WTC11 (cell line): ENCODE measurements at regions not wholly inside any gene's neighbourhood (a gene's known extent, or its start where the extent isn't known, plus 50 kb on each side); places are given as distances from the start of the nearest gene placed in this dataset.

Experiments
- ATAC-seq: fragments of 200-7000 bp; cut with Tn5 transposase; 2 replicates; pipeline ENCODE4 v1.10.0; 2021; ENCODE audit warnings: mild to moderate bottlenecking, moderate library complexity
- CTCF ChIA-PET: fragments of 300-600 bp; sonication (Branson Sonifier 250); formaldehyde crosslinking; loops from one replicate; lab custom pipeline; 2021; ENCODE audit warnings: antibody characterized with exemption; lab: Charles Lee
- POLR2A ChIA-PET: fragments of 350-600 bp; sonication (Branson Sonifier 250); formaldehyde crosslinking; loops from one replicate; lab custom pipeline; 2021; ENCODE audit warnings: antibody characterized with exemption; lab: Charles Lee
- DNase-seq: peaks from one replicate; pipeline ENCODE4 v3.0.0; 2021; ENCODE audit warnings: low spot score
- H3K27ac Mint-ChIP-seq: 2 replicates; pipeline ENCODE4 v1.8.0; 2021; ENCODE audit warnings: mixed read lengths
- H3K27me3 Mint-ChIP-seq: 2 replicates; pipeline ENCODE4 v1.8.0; 2021; ENCODE audit warnings: low read depth, mild to moderate bottlenecking, moderate library complexity, mixed read lengths
- H3K36me3 Mint-ChIP-seq: 2 replicates; pipeline ENCODE4 v1.8.0; 2021; ENCODE audit warnings: mixed read lengths
- H3K4me1 Mint-ChIP-seq: 2 replicates; pipeline ENCODE4 v1.8.0; 2022; ENCODE audit warnings: mixed read lengths
- H3K4me3 Mint-ChIP-seq: 2 replicates; pipeline ENCODE4 v1.8.0; 2021; ENCODE audit warnings: mild to moderate bottlenecking, moderate library complexity, mixed read lengths
- H3K9me3 Mint-ChIP-seq: 2 replicates; pipeline ENCODE4 v1.8.0; 2021; ENCODE audit warnings: mixed read lengths
- ARID4B ChIP-seq: sonication (generic); formaldehyde crosslinking; IDR thresholded peaks from 2 replicates; pipeline ENCODE4 v1.8.0; 2023; ENCODE audit warnings: missing genetic modification reagents, mild to moderate bottlenecking, borderline replicate concordance
- ATF2 ChIP-seq: sonication (generic); formaldehyde crosslinking; IDR thresholded peaks from 2 replicates; pipeline ENCODE4 v1.8.1; 2022; ENCODE audit warnings: low read depth, missing genetic modification reagents, borderline replicate concordance
- CREM ChIP-seq: sonication (generic); formaldehyde crosslinking; IDR thresholded peaks from 2 replicates; pipeline ENCODE4 v1.8.1; 2022; ENCODE audit warnings: mild to moderate bottlenecking, missing genetic modification reagents, moderate library complexity
- CTCF ChIP-seq: fragments of 200-600 bp; IDR thresholded peaks from 2 replicates; pipeline ENCODE4 v1.8.0; 2022; ENCODE audit warnings: antibody characterized with exemption
- ELF4 ChIP-seq: sonication (generic); formaldehyde crosslinking; IDR thresholded peaks from 2 replicates; pipeline ENCODE4 v1.8.1; 2022; ENCODE audit warnings: low read depth, mild to moderate bottlenecking, moderate library complexity, missing genetic modification reagents
- FOXJ3 ChIP-seq: sonication (generic); formaldehyde crosslinking; IDR thresholded peaks from 2 replicates; pipeline ENCODE4 v1.9.0; 2021; ENCODE audit warnings: missing genetic modification reagents, mild to moderate bottlenecking, borderline replicate concordance
- GRHL2 ChIP-seq: fragments of 250-450 bp; sonication (Bioruptor Pico); IDR thresholded peaks from 2 replicates; pipeline ENCODE4 v1.8.0; 2022; ENCODE audit warnings: mild to moderate bottlenecking, moderate library complexity; ENCODE audit not compliant: insufficient replicate concordance, severe bottlenecking
- GTF2I ChIP-seq: fragments of 250-450 bp; sonication (Bioruptor Pico); conservative IDR thresholded peaks from 2 replicates; pipeline ENCODE4 v1.4.0; 2021; ENCODE audit warnings: mild to moderate bottlenecking
- HMGXB4 ChIP-seq: sonication (generic); formaldehyde crosslinking; IDR thresholded peaks from 2 replicates; pipeline ENCODE4 v1.8.1; 2023; ENCODE audit warnings: mild to moderate bottlenecking, moderate library complexity, missing genetic modification reagents
- JUN ChIP-seq: sonication (generic); formaldehyde crosslinking; IDR thresholded peaks from 2 replicates; pipeline ENCODE4 v1.8.0; 2023; ENCODE audit warnings: mild to moderate bottlenecking, missing genetic modification reagents
- KAT7 ChIP-seq: sonication (generic); formaldehyde crosslinking; IDR thresholded peaks from 2 replicates; pipeline ENCODE4 v1.8.1; 2023; ENCODE audit warnings: missing genetic modification reagents, mild to moderate bottlenecking, borderline replicate concordance
- MLX ChIP-seq: sonication (generic); formaldehyde crosslinking; IDR thresholded peaks from 2 replicates; pipeline ENCODE4 v1.8.1; 2023; ENCODE audit warnings: mild to moderate bottlenecking, missing genetic modification reagents, moderate library complexity
- MXD4 ChIP-seq: fragments of 250-450 bp; sonication (Bioruptor Pico); IDR thresholded peaks from 2 replicates; pipeline ENCODE4 v1.8.0; 2021; ENCODE audit warnings: mild to moderate bottlenecking, moderate library complexity, borderline replicate concordance
- NFATC4 ChIP-seq: fragments of 250-450 bp; sonication (Bioruptor Pico); IDR thresholded peaks from 2 replicates; pipeline ENCODE4 v1.9.0; 2021; ENCODE audit warnings: mild to moderate bottlenecking
- NFE2L1 ChIP-seq: sonication (generic); formaldehyde crosslinking; IDR thresholded peaks from 2 replicates; pipeline ENCODE4 v1.8.1; 2023; ENCODE audit warnings: missing genetic modification reagents
- PREB ChIP-seq: sonication (generic); formaldehyde crosslinking; IDR thresholded peaks from 2 replicates; pipeline ENCODE4 v1.8.1; 2022; ENCODE audit warnings: mild to moderate bottlenecking, missing genetic modification reagents, moderate library complexity, borderline replicate concordance
- RORB ChIP-seq: fragments of 250-450 bp; sonication (Bioruptor Pico); IDR thresholded peaks from 2 replicates; pipeline ENCODE4 v1.9.0; 2021; ENCODE audit warnings: mild to moderate bottlenecking
- SMAD3 ChIP-seq: sonication (generic); formaldehyde crosslinking; IDR thresholded peaks from 2 replicates; pipeline ENCODE4 v1.8.0; 2022; ENCODE audit warnings: missing genetic modification reagents, mild to moderate bottlenecking, borderline replicate concordance
- SMAD4 ChIP-seq: sonication (generic); formaldehyde crosslinking; IDR thresholded peaks from 2 replicates; pipeline ENCODE4 v1.8.0; 2022; ENCODE audit warnings: mild to moderate bottlenecking, missing genetic modification reagents
- TEAD1 ChIP-seq: sonication (generic); formaldehyde crosslinking; IDR thresholded peaks from 2 replicates; pipeline ENCODE4 v1.8.0; 2022; ENCODE audit warnings: mild to moderate bottlenecking, missing genetic modification reagents
- ZNF138 ChIP-seq: sonication (generic); formaldehyde crosslinking; conservative IDR thresholded peaks from 2 replicates; pipeline ENCODE4 v1.8.1; 2022; ENCODE audit warnings: mild to moderate bottlenecking, moderate library complexity, missing genetic modification reagents
- ZNF671 ChIP-seq: fragments of 250-450 bp; sonication (Bioruptor Pico); IDR thresholded peaks from 2 replicates; pipeline ENCODE4 v1.8.0; 2021; ENCODE audit warnings: mild to moderate bottlenecking

- TF ChIP-seq JUN (CRISPR knock-in tag) (no peak), SMAD3 (CRISPR knock-in tag) (no peak)
Measured at GRCh38 chr15:35867356-35867755, 321.4 kb upstream of the DPH6 start (continued).

GRCh38 chr15:35871282-35871681 lies 325.3 kb upstream of the DPH6 start:
- Mint-ChIP-seq H3K27me3 (no peaks in the 10 kb centered on the region), H3K9me3 (peaks cover 4% of the 10 kb centered on the region), H3K4me3 (no peak overlapping the region), H3K27ac (no peak overlapping the region), H3K36me3 (no peaks in the 10 kb centered on the region), H3K4me1 (peaks cover 35% of the 10 kb centered on the region)
- ATAC-seq: no peak
- POLR2A ChIA-PET: no interaction called here
- DNase-seq: no peak
- no peak for TF ChIP-seq CREM
- TF ChIP-seq FOXJ3 (CRISPR knock-in tag): no peak
- no peak for TF ChIP-seq MXD4 (CRISPR knock-in tag)
- TF ChIP-seq ARID4B (CRISPR knock-in tag): no peak
- CTCF ChIA-PET: interaction anchor here (0.6 kb wide), 1 partner anchor 30 kb away, joined by 3 read pairs; no protein-coding TSS in a partner anchor

GRCh38 chr15:35871812-35872211 lies 325.8 kb upstream of the DPH6 start:
- POLR2A ChIA-PET: no interaction called here
- H3K36me3 Mint-ChIP-seq: no peaks in the 10 kb centered on the region
- CTCF ChIA-PET: no interaction called here
- no peak overlapping the region for H3K27ac Mint-ChIP-seq
- peaks cover 4% of the 10 kb centered on the region for H3K9me3 Mint-ChIP-seq
- no peaks in the 10 kb centered on the region for H3K27me3 Mint-ChIP-seq
- DNase-seq (no peak), ATAC-seq (no peak)
- TF ChIP-seq NFATC4 (no peak), SMAD4 (CRISPR knock-in tag) (no peak), ZNF671 (no peak), PREB (CRISPR knock-in tag) (no peak), GTF2I (CRISPR knock-in tag) (no peak), ATF2 (CRISPR knock-in tag) (no peak), ZNF138 (CRISPR knock-in tag) (no peak), MXD4 (CRISPR knock-in tag) (no peak), RORB (CRISPR knock-in tag) (no peak), ELF4 (no peak), KAT7 (CRISPR knock-in tag) (no peak), TEAD1 (CRISPR knock-in tag) (no peak), HMGXB4 (CRISPR knock-in tag) (no peak), GRHL2 (no peak), NFE2L1 (CRISPR knock-in tag) (no peak), MLX (no peak), CTCF (no peak)
- no peak overlapping the region for H3K4me3 Mint-ChIP-seq
- H3K4me1 Mint-ChIP-seq: peaks cover 35% of the 10 kb centered on the region
